ENCODE measurements at regions not wholly inside any gene's neighbourhood (a gene's known extent, or its start where the extent isn't known, plus 50 kb on each side); places are given as distances from the start of the nearest gene placed in this dataset.

DNA sequence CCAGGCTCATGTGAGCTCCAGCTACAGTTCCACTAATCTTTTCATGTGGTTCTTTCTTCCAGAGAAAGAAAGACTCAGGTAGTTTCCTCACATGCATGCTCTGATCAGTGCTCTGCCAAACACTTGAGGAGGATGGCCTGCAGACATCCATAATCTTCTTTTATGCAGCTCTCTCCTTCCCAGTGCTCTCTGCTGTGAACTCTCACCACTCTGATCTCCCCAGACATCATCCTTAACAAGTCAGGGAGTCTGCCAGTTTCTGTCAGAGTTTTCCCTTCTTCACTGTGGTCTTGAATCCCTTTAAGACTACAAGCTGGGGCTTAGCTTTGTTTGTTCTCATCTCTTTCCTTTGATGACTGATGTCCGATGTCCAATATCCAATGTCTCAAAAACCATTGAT, 203.4 kb upstream of the PRKCQ start:
- peaks cover 12% of the 10 kb centered on the region for H3K4me1 ChIP-seq
- H3K27me3 Mint-ChIP-seq (ENCODE audit: insufficient read depth, low read depth), result no peaks in the 10 kb centered on the region
- no peaks in the 10 kb centered on the region for H4K20me1 ChIP-seq (ENCODE audit: low read depth)
- no peaks in the 10 kb centered on the region for H3K27me3 ChIP-seq
- no peaks in the 10 kb centered on the region for H3K79me2 ChIP-seq (ENCODE audit: low read depth)
- no peaks in the 10 kb centered on the region for H3K9me3 Mint-ChIP-seq
- no peaks in the 10 kb centered on the region for H3F3A ChIP-seq (ENCODE audit: low read depth)
- H3K27ac Mint-ChIP-seq, result no peak overlapping the region
- H3K4me3 ChIP-seq, result no peak overlapping the region
- H3K36me3 Mint-ChIP-seq, result no peaks in the 10 kb centered on the region
- H3K4me3 Mint-ChIP-seq, result no peak overlapping the region
- peaks cover 3% of the 10 kb centered on the region for H3K4me1 Mint-ChIP-seq
- H3K27ac ChIP-seq, result no peak overlapping the region
- H3K9ac ChIP-seq, result no peak overlapping the region
- no peaks in the 10 kb centered on the region for H3K36me3 ChIP-seq
- no peak for TF ChIP-seq EZH2 (IDR thresholded peaks at IDR 0.05)
- no peak overlapping the region for H2AFZ ChIP-seq (replicated peaks)
- H3K4me2 ChIP-seq, result no peak overlapping the region
- no peaks in the 10 kb centered on the region for H3K9me3 ChIP-seq (ENCODE audit: low read depth)
- DNase-seq (ENCODE audit: low spot score), result no peak

GRCh38 chr10:6782378-6782777, 202.3 kb upstream of the PRKCQ start:
- no peak overlapping the region for H3K9ac ChIP-seq
- H3K36me3 Mint-ChIP-seq, result no peaks in the 10 kb centered on the region

DNA sequence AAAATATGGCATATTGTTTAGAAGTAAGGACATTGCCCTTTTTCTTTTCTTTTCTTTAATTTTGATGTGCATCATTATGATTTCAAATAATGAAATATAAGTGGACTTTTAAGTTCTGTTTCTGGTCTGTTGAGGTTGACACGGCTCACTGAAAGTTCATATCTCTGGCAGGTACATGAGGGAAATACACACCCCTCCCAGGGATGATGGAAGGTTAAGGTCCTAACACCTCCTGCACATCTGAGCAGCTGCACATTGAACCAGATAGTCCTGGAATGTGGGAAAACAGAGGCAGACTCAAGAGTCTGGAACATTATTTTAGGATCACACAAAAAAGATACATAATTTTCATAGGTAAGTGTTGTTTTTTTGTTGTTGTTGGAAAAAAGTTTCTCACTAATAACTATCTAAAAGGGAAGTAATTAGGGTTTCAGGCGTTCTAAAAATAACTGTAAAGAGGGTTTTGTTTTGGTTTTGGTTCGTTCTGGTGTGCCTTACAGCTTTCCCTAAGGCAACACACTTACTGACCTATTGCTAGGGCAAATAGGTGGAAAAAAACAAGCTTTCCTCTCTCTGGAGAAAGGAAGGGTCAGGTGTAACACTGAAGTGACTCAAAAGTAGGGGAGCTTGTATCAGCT, 201.2 kb upstream of the PRKCQ start:
- Histone ChIP-seq H3K79me2 (ENCODE audit: low read depth) (no peaks in the 10 kb centered on the region), H4K20me1 (ENCODE audit: low read depth) (no peaks in the 10 kb centered on the region), H3K27me3 (no peaks in the 10 kb centered on the region), H2AFZ (replicated peaks) (no peak overlapping the region), H3K4me2 (no peak overlapping the region), H3K4me3 (no peak overlapping the region), H3K9ac (no peak overlapping the region), H3F3A (ENCODE audit: low read depth) (no peaks in the 10 kb centered on the region), H3K4me1 (peaks cover 8% of the 10 kb centered on the region), H3K9me3 (ENCODE audit: low read depth) (no peaks in the 10 kb centered on the region), H3K36me3 (no peaks in the 10 kb centered on the region), H3K27ac (no peak overlapping the region)
- Mint-ChIP-seq H3K4me1 (peaks cover 3% of the 10 kb centered on the region), H3K9me3 (peaks cover 3% of the 10 kb centered on the region), H3K36me3 (no peaks in the 10 kb centered on the region), H3K4me3 (no peak overlapping the region), H3K27ac (no peak overlapping the region), H3K27me3 (ENCODE audit: insufficient read depth, low read depth) (peaks cover 3% of the 10 kb centered on the region)
- TF ChIP-seq EZH2phosphoT487 (IDR thresholded peaks at IDR 0.05) (no peak), EZH2 (IDR thresholded peaks at IDR 0.05) (no peak)
- TF ChIP-seq, protein P1, sequence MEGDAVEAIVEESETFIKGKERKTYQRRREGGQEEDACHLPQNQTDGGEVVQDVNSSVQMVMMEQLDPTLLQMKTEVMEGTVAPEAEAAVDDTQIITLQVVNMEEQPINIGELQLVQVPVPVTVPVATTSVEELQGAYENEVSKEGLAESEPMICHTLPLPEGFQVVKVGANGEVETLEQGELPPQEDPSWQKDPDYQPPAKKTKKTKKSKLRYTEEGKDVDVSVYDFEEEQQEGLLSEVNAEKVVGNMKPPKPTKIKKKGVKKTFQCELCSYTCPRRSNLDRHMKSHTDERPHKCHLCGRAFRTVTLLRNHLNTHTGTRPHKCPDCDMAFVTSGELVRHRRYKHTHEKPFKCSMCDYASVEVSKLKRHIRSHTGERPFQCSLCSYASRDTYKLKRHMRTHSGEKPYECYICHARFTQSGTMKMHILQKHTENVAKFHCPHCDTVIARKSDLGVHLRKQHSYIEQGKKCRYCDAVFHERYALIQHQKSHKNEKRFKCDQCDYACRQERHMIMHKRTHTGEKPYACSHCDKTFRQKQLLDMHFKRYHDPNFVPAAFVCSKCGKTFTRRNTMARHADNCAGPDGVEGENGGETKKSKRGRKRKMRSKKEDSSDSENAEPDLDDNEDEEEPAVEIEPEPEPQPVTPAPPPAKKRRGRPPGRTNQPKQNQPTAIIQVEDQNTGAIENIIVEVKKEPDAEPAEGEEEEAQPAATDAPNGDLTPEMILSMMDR (IDR thresholded peaks at IDR 0.05), result no peak
- no peak for DNase-seq (ENCODE audit: low spot score)

More at GRCh38 chr10:6782378-6782777, 202.3 kb upstream of the PRKCQ start:
- Histone ChIP-seq H3K4me3 (no peak overlapping the region), H3K9me3 (ENCODE audit: low read depth) (no peaks in the 10 kb centered on the region), H2AFZ (replicated peaks) (no peak overlapping the region), H3K36me3 (no peaks in the 10 kb centered on the region), H3K79me2 (ENCODE audit: low read depth) (no peaks in the 10 kb centered on the region), H3K27me3 (no peaks in the 10 kb centered on the region), H3K4me2 (no peak overlapping the region), H3K4me1 (peaks cover 12% of the 10 kb centered on the region), H3K27ac (no peak overlapping the region), H4K20me1 (ENCODE audit: low read depth) (no peaks in the 10 kb centered on the region), H3F3A (ENCODE audit: low read depth) (no peaks in the 10 kb centered on the region)
- Mint-ChIP-seq H3K9me3 (peaks cover 3% of the 10 kb centered on the region), H3K27me3 (ENCODE audit: insufficient read depth, low read depth) (peaks cover 3% of the 10 kb centered on the region), H3K4me1 (peaks cover 3% of the 10 kb centered on the region), H3K4me3 (no peak overlapping the region), H3K27ac (no peak overlapping the region)
- TF ChIP-seq, protein P1 (IDR thresholded peaks at IDR 0.05), result peak; percentile 13
- no peak for TF ChIP-seq EZH2phosphoT487 (IDR thresholded peaks at IDR 0.05)
- DNase-seq (ENCODE audit: low spot score), result no peak

DNA sequence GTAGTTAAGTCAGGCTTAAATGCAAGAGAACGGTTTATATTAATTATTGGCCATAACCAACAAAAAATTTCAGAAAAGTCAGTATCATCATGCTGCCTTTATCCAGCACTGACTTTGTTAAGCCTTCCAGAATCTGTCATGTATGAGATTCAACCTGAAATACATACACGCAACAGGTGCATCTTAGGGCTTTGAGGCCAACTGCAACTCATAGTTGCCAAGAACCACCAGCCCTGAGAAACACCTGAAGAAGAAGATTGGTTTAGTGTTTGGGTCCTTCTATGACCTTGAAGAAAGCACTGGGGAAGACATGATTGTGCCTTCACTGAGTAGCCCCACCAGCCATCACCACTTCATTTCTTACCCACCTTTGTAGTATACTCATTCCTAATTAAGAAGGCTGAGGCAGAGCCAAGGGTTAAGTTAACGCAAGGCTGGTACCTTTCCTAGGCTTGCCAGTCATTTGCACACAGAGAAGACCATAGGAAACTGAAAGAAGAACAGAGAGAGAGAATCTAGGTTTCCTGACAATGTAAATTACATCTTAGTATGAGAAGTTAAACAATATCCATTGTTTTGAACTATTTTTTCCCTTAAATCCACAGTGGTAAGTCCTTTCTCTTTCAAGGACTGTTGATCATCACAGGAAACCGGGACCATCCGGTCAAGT, 200.1 kb upstream of the PRKCQ start:
- Mint-ChIP-seq H3K27me3 (ENCODE audit: insufficient read depth, low read depth) (peaks cover 3% of the 10 kb centered on the region), H3K27ac (no peak overlapping the region), H3K4me1 (peaks cover 3% of the 10 kb centered on the region), H3K36me3 (no peaks in the 10 kb centered on the region), H3K9me3 (peaks cover 3% of the 10 kb centered on the region), H3K4me3 (no peak overlapping the region)
- Histone ChIP-seq H3K36me3 (no peaks in the 10 kb centered on the region), H3K9me3 (ENCODE audit: low read depth) (no peaks in the 10 kb centered on the region), H3K9ac (no peak overlapping the region), H3K27ac (no peak overlapping the region), H3K79me2 (ENCODE audit: low read depth) (no peaks in the 10 kb centered on the region), H3K27me3 (no peaks in the 10 kb centered on the region), H3K4me1 (peaks cover 3% of the 10 kb centered on the region), H4K20me1 (ENCODE audit: low read depth) (no peaks in the 10 kb centered on the region), H3K4me2 (no peak overlapping the region), H3F3A (ENCODE audit: low read depth) (no peaks in the 10 kb centered on the region), H3K4me3 (no peak overlapping the region), H2AFZ (replicated peaks) (no peak overlapping the region)
- TF ChIP-seq EZH2 (IDR thresholded peaks at IDR 0.05), result no peak
- TF ChIP-seq, protein P1 (IDR thresholded peaks at IDR 0.05), result no peak
- no peak for TF ChIP-seq EZH2phosphoT487 (IDR thresholded peaks at IDR 0.05)
- DNase-seq (ENCODE audit: low spot score), result no peak

Data from neural progenitor cell (in vitro differentiated cells).